Effector memory CD4-positive, alpha-beta T cell (primary cell): ENCODE measurements at regions not wholly inside any gene's neighbourhood (a gene's known extent, or its start where the extent isn't known, plus 50 kb on each side); places are given as distances from the start of the nearest gene placed in this dataset.
"Not testable (repeated sequence)": the region's sequence is repeated elsewhere in the genome, so short reads cannot be mapped to it uniquely, and the experiment has no call there.

Source experiments
- DNase-seq, 3 donors: peaks; one replicate each; pipeline ENCODE4 v3.0.0-alpha.2; 2020
- H3K27ac ChIP-seq: 2 replicates; pipeline ENCODE4 v1.7.0; 2013; ENCODE audit warnings: mild to moderate bottlenecking, low read length, moderate library complexity; ENCODE audit not compliant: insufficient read depth, poor library complexity, severe bottlenecking
- H3K27me3 ChIP-seq: replicated peaks from 2 replicates; pipeline ENCODE4 v1.7.0; 2013; ENCODE audit warnings: mild to moderate bottlenecking, low read length; ENCODE audit not compliant: insufficient read depth, control insufficient read depth, poor library complexity, severe bottlenecking
- H3K36me3 ChIP-seq: 2 replicates; pipeline ENCODE4 v1.7.0; 2013; ENCODE audit warnings: mild to moderate bottlenecking, low read length, moderate library complexity; ENCODE audit not compliant: control insufficient read depth, insufficient read depth
- H3K4me1 ChIP-seq: 2 replicates; pipeline ENCODE4 v1.7.0; 2013; ENCODE audit warnings: low read length, mild to moderate bottlenecking; ENCODE audit not compliant: control insufficient read depth, insufficient read depth, poor library complexity, severe bottlenecking
- H3K4me3 ChIP-seq: 2 replicates; pipeline ENCODE4 v1.7.0; 2013; ENCODE audit warnings: low read length, low read depth, mild to moderate bottlenecking; ENCODE audit not compliant: insufficient read depth, poor library complexity, severe bottlenecking
- H3K9me3 ChIP-seq: 2 replicates; pipeline ENCODE4 v1.7.0; 2013; ENCODE audit warnings: mild to moderate bottlenecking, low read length, moderate library complexity; ENCODE audit not compliant: control insufficient read depth

- no peaks in the 10 kb centered on the region for H3K9me3 ChIP-seq
- no peaks in the 10 kb centered on the region for H3K27me3 ChIP-seq
- H3K27ac ChIP-seq, result no peak overlapping the region
- no peaks in the 10 kb centered on the region for H3K36me3 ChIP-seq
- DNase-seq, result no peak
- H3K4me1 ChIP-seq, result no peaks in the 10 kb centered on the region
- no peak overlapping the region for H3K4me3 ChIP-seq
Observed at GRCh38 chr22:22697377-22698117, 53.1 kb downstream of the GGTLC2 start.

- no peak overlapping the region for H3K27ac ChIP-seq
- no peak for DNase-seq
- H3K36me3 ChIP-seq, result no peaks in the 10 kb centered on the region
- H3K9me3 ChIP-seq, result no peaks in the 10 kb centered on the region
- H3K27me3 ChIP-seq, result no peaks in the 10 kb centered on the region
- no peaks in the 10 kb centered on the region for H3K4me1 ChIP-seq
- H3K4me3 ChIP-seq, result no peak overlapping the region
Observed at GRCh38 chr22:22698263-22698750, 53.9 kb downstream of the GGTLC2 start.

DNA sequence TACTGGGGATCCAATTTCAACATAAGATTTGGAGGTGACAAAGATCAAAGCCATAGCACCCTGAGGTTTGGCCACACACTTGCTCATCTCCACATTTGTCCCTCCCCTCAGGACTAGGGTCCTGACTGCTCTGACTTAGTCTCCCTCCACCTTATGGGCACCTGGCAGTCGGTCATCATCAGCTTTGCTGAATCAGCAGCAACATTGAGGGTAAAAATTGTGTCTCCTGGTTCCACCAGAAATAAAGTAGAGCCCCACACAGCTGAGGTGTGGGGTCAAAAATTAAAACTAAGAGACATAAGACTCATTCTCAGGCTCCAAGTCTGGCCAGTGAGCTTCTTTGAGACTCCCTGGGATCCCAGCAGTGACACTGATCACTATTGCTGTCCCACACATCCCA, 56.2 kb downstream of the GGTLC2 start:
- Histone ChIP-seq H3K27ac (no peak overlapping the region), H3K4me3 (no peak overlapping the region), H3K27me3 (no peaks in the 10 kb centered on the region), H3K9me3 (no peaks in the 10 kb centered on the region), H3K4me1 (no peaks in the 10 kb centered on the region), H3K36me3 (no peaks in the 10 kb centered on the region)
- DNase-seq, result no peak

DNA sequence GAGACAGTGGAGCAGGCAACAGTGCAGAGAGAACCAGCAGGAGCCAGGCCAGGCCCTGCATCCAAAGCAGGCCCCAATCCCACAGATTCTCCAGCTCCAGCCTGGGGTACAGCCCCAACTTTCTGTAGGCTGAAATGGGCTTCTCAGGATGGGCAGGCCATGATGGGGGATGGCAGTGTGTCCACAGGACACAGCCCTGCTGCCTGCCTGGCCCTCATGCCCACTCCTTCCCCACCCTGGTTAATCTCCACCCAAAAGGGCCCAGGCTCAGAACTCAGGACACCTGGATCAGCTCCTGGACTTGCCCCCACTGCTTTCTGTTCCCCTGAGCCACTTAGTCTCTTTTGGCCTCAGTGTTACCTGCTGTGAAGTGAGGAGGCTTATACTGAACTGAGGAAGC, 57.1 kb downstream of the GGTLC2 start:
- H3K27ac ChIP-seq, result not testable (repeated sequence)

DNA sequence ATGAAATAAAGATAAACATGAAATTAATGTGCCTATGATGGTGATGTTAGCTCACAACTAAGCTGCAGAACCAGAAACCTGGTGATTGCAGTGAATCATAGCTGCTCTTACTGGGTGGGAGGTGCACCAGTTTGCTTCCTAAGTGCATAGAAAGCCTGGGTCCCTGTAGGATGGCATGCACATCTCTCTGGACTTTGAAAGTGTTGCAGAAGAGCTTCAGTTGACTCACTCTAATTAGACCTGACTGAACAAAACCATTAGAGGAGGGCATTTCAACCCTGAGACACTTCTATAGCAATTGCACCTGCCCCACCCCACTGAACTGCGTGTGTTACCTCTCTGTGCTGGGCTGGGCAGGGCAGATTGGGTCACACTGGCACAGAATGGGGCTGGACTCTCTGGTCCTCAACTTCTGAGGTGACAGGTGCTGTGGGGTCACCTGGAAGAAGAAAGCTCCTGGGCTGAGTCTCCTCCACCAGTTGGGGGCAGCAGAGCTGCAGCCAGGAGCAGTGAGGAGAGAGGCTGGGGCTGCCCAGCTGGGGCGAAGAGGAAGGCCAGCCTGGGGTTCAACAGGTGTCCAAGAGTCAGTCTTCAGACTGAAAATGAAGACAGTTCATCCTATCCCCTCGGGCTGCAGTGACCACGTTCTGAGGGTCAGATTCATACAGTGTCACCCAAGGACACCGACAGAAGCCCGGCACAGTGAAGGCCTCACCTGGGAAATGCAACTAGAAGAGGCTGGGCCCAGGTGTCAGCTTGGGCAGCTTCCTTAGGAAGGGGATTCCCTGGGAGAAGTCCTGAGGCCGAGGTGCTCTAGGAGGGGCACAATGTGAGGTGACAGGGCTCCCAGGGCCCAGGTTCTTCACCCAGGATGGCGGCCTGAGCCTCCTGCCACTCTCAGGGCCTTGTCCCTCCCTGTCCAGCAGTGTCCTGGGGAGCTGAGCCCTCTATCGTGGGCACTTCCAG, 58.1 kb downstream of the GGTLC2 start:
- Histone ChIP-seq H3K9me3 (no peaks in the 10 kb centered on the region), H3K36me3 (no peaks in the 10 kb centered on the region), H3K27me3 (no peaks in the 10 kb centered on the region), H3K27ac (no peak overlapping the region), H3K4me1 (no peaks in the 10 kb centered on the region), H3K4me3 (no peak overlapping the region)
- no peak for DNase-seq

More for the DNA sequence above, 57.1 kb downstream of the GGTLC2 start:
- DNase-seq, H3K4me3 ChIP-seq, H3K4me1 ChIP-seq, H3K27me3 ChIP-seq, H3K36me3 ChIP-seq, H3K9me3 ChIP-seq: not testable (repeated sequence)

DNA sequence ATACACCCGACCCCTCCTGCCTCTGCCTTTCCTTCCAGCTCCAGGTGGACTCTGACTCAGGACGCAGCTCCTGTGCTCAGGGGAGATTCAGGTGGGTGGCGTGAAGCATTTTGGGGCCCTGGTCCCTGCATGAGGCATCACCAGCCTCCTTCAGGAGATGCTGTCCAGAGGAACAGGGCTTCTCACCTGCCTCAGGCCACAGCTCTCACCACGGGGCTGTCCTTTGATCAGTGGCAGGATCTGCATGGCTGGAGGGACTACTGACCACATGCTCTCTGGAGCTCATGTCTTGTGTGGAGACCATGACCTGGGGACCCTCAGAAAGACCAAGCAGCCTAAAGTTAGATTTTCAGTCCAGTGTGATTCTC, 58.8 kb downstream of the GGTLC2 start:
- no peak overlapping the region for H3K4me3 ChIP-seq
- no peak overlapping the region for H3K27ac ChIP-seq
- no peaks in the 10 kb centered on the region for H3K27me3 ChIP-seq
- no peaks in the 10 kb centered on the region for H3K4me1 ChIP-seq
- no peaks in the 10 kb centered on the region for H3K36me3 ChIP-seq
- DNase-seq, result no peak
- no peaks in the 10 kb centered on the region for H3K9me3 ChIP-seq

DNA sequence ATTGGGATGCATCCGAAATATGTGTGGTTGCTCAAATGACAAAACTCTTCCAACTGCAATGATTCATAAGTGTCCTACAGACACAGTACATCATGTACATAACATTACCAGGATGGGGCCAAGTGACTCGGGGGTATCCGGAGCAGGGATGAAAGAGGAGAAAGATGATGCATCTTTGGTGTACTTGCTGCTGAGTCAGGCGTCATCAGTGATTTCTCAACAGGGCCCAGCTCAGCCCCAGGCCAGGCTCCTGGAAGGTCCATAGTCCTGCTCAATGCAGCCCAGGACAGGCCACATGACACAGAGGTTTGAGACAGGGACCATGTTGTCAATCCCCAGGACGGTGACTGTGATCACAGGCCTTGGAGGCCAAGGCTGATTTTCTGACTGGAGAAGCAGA, 59.3 kb downstream of the GGTLC2 start:
- Histone ChIP-seq H3K27me3 (no peaks in the 10 kb centered on the region), H3K4me1 (no peaks in the 10 kb centered on the region)
- no peak for DNase-seq

DNA sequence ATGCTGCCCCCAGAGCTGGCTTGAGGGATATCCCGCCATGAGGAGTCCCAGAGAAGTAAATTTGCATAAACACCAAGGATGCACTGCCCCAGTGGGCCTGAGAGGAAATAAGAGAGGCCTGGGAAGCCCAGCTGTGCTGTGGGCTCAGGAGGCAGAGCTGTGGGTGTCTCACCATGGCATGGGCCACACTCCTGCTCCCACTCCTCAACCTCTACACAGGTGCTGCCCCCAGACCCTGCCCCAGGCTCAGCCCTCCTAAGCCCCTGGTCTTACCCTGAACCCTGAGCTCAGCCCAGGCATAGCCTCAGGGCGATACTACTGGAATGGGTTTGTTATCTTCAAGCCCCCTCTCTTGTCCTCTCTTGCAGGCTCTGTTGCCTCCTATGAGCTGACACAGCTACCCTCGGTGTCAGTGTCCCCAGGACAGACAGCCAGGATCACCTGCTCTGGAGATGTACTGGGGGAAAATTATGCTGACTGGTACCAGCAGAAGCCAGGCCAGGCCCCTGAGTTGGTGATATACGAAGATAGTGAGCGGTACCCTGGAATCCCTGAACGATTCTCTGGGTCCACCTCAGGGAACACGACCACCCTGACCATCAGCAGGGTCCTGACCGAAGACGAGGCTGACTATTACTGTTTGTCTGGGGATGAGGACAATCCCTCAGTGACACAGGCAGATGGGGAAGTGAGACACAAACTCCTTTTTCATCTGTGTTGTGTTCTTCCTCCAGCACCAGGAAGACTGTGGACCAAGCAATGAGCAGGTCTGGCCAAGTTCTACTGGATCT, 59.9 kb downstream of the GGTLC2 start:
- no peak overlapping the region for H3K4me3 ChIP-seq
- H3K9me3 ChIP-seq, result no peaks in the 10 kb centered on the region
- no peak overlapping the region for H3K27ac ChIP-seq
- H3K36me3 ChIP-seq, result no peaks in the 10 kb centered on the region
- H3K27me3 ChIP-seq, result no peaks in the 10 kb centered on the region
- no peaks in the 10 kb centered on the region for H3K4me1 ChIP-seq
- no peak for DNase-seq

More for the DNA sequence above, 59.3 kb downstream of the GGTLC2 start:
- Histone ChIP-seq H3K9me3 (no peaks in the 10 kb centered on the region), H3K36me3 (no peaks in the 10 kb centered on the region), H3K4me3 (no peak overlapping the region), H3K27ac (no peak overlapping the region)

DNA sequence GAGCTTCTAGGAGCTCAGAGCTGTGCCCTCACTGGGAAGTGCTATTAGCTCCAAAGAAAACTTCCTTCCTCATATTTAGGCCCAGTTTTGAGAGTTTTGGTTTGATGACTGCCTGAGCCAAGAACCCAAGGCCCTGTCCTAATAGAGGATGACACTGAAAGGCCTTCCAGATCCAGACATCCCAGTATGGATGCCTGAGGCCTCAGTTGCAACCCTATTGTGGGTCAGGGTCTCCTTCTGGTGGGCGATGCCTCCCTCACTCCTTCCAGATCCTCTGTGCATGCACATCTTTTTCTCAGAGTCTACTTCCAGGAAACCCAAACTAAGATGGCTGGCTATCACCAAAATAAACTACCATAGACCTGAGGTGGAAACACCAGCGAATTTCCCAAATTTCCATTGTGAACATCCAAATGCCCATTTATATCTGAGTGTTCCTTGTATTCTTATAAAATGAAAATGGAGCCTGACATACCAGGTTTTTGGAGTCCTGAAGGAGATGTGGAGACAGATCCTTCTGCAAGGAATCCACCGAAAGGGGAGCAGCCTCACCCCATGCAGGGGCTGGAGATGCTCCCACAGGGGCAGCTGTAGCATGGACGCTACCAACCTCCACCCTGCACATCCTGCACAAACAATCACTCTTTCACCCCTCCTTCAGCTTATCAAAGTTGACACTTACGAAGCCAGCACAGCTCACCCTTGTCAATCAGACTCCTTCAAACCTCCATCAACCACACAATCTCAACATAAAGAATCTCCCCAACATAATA, 61.1 kb downstream of the GGTLC2 start:
- no peaks in the 10 kb centered on the region for H3K9me3 ChIP-seq
- DNase-seq, result no peak
- H3K4me3 ChIP-seq, result no peak overlapping the region
- H3K36me3 ChIP-seq, result no peaks in the 10 kb centered on the region
- H3K27me3 ChIP-seq, result peaks cover 4% of the 10 kb centered on the region
- H3K27ac ChIP-seq, result no peak overlapping the region
- no peaks in the 10 kb centered on the region for H3K4me1 ChIP-seq
